C4-2B (cell line): ENCODE measurements at regions not wholly inside any gene's neighbourhood (a gene's known extent, or its start where the extent isn't known, plus 50 kb on each side); places are given as distances from the start of the nearest gene placed in this dataset.
"Not testable (repeated sequence)": the region's sequence is repeated elsewhere in the genome, so short reads cannot be mapped to it uniquely, and the experiment has no call there.

ENCODE experiments used
- CTCF ChIP-seq: fragments of 450-650 bp; conservative IDR thresholded peaks from 2 replicates; pipeline ENCODE4 v1.5.1; 2017; ENCODE audit warnings: mild to moderate bottlenecking
- ZFX ChIP-seq: fragments of 450-650 bp; IDR thresholded peaks from 2 replicates; pipeline ENCODE4 v1.6.1; 2017

- not testable (repeated sequence) for TF ChIP-seq CTCF, ZFX
Observed at GRCh38 chr7:131981069-131981468, 424.6 kb upstream of the PODXL start.
